ENCODE measurements at regions not wholly inside any gene's neighbourhood (a gene's known extent, or its start where the extent isn't known, plus 50 kb on each side); places are given as distances from the start of the nearest gene placed in this dataset.

DNA sequence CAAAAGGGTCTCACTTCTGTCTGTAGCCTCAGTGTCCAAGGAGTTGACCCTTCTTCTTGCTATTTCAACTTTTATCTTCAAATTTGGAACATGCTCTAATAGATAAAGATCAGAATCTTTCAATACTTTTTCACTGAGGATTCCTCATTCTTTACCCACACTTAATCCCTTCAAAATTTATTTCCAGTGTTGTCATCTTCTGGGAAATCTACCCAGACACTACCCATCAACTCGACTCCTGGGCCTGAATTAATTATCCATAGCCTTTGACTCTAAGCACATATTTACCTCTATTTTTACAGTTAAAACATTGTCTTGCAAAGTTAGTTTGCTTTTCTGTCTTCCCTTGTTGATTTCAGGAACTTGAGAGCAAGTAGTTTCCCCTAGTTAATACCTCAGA lies 1022.5 kb downstream of the PCDH9 start:
- no peak for TF ChIP-seq CTCF (IDR thresholded peaks at IDR 0.05)
- no peak for TF ChIP-seq ZFX (IDR thresholded peaks at IDR 0.05; ENCODE audit: borderline replicate concordance)

All from 22Rv1 (cell line).